PC-9 (cell line): ENCODE measurements at regions not wholly inside any gene's neighbourhood (a gene's known extent, or its start where the extent isn't known, plus 50 kb on each side); places are given as distances from the start of the nearest gene placed in this dataset.

Experiments
- CTCF ChIP-seq: fragments of 200-600 bp; sonication (generic); conservative IDR thresholded peaks from 2 replicates; pipeline ENCODE4 v1.6.1; 2017; ENCODE audit warnings: mixed run types, antibody characterized with exemption, mild to moderate bottlenecking, moderate library complexity
- EZH2 ChIP-seq: fragments of 200-600 bp; sonication (generic); IDR thresholded peaks from 2 replicates; pipeline ENCODE4 v1.8.0; 2017; ENCODE audit warnings: antibody characterized with exemption, low read depth

GRCh38 chr16:86806838-86807351 is 228.5 kb downstream of the FOXL1 start:
- TF ChIP-seq CTCF (no peak), EZH2 (no peak)
